Loucy (cell line): ENCODE measurements at regions not wholly inside any gene's neighbourhood (a gene's known extent, or its start where the extent isn't known, plus 50 kb on each side); places are given as distances from the start of the nearest gene placed in this dataset.
"Not testable (repeated sequence)": the region's sequence is repeated elsewhere in the genome, so short reads cannot be mapped to it uniquely, and the experiment has no call there.

ENCODE experiments used
- EZH2phosphoT487 ChIP-seq: fragments of 200-600 bp; IDR thresholded peaks from 2 replicates; pipeline ENCODE4 v1.6.1; 2018; ENCODE audit warnings: antibody characterized with exemption, mild to moderate bottlenecking, moderate library complexity, borderline replicate concordance
- TF ChIP-seq, protein P1 (sequence below): fragments of 200-600 bp; sonication (generic); conservative IDR thresholded peaks from 2 replicates; pipeline ENCODE4 v1.5.1; 2014; ENCODE audit warnings: mild to moderate bottlenecking, antibody characterized with exemption, low read length

DNA sequence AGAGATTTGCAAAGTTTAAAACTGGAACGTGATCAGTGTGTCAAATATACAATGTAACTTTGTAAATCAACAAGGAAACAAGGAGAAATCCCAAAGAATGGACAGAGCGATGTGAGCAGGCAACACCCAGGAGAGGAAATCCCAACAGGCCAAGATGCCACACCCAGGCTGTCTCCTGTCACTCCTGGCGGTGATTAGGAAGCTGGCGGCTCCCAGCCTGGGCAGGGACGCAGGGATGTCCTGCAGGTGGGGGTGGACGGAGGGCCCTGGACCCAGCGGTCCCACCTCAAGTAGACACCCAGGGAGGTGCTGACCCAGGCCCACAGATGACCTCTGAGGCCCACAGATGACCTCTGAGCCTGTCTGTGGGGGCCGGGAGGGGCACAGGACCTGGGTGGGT is 271.1 kb upstream of the SFSWAP start:
- TF ChIP-seq, protein P1, sequence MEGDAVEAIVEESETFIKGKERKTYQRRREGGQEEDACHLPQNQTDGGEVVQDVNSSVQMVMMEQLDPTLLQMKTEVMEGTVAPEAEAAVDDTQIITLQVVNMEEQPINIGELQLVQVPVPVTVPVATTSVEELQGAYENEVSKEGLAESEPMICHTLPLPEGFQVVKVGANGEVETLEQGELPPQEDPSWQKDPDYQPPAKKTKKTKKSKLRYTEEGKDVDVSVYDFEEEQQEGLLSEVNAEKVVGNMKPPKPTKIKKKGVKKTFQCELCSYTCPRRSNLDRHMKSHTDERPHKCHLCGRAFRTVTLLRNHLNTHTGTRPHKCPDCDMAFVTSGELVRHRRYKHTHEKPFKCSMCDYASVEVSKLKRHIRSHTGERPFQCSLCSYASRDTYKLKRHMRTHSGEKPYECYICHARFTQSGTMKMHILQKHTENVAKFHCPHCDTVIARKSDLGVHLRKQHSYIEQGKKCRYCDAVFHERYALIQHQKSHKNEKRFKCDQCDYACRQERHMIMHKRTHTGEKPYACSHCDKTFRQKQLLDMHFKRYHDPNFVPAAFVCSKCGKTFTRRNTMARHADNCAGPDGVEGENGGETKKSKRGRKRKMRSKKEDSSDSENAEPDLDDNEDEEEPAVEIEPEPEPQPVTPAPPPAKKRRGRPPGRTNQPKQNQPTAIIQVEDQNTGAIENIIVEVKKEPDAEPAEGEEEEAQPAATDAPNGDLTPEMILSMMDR = not testable (repeated sequence)
- TF ChIP-seq EZH2phosphoT487 = not testable (repeated sequence)
